Right cardiac atrium (tissue), 5 donors: ENCODE measurements at regions not wholly inside any gene's neighbourhood (a gene's known extent, or its start where the extent isn't known, plus 50 kb on each side); places are given as distances from the start of the nearest gene placed in this dataset.

Source experiments
- ATAC-seq, 2 donors: fragments of 200-7000 bp; cut with Tn5 transposase; one replicate each; pipeline versions ENCODE4 v1.8.0 to v1.9.1; 2020; ENCODE audit warnings: moderate library complexity in 2 of 2, mild to moderate bottlenecking in 1 of 2
- DNase-seq, 3 donors: peaks; one replicate each; pipeline ENCODE4 v3.0.0-alpha.2; 2020
- H3K27ac ChIP-seq: one replicate; pipeline ENCODE4 v1.5.1; 2013; ENCODE audit warnings: mild to moderate bottlenecking, low read length, control low read depth, moderate library complexity
- H3K27me3 ChIP-seq: one replicate; pipeline ENCODE4 v1.6.1; 2013; ENCODE audit not compliant: control insufficient read depth, insufficient read depth
- H3K4me1 ChIP-seq: one replicate; pipeline ENCODE4 v1.6.1; 2013; ENCODE audit warnings: low read length; ENCODE audit not compliant: control insufficient read depth, insufficient read depth
- H3K4me3 ChIP-seq: one replicate; pipeline ENCODE4 v1.5.1; 2013; ENCODE audit warnings: low read length, control low read depth
- H3K9me3 ChIP-seq: one replicate; pipeline ENCODE4 v1.6.1; 2013; ENCODE audit warnings: low read length; ENCODE audit not compliant: control insufficient read depth
- WGBS: extraction: QIAGEN DNeasy Blood & Tissue Kit; methylation state at CpG from one replicate; pipeline ENCODE4 v1.1.7; 2013; 5-methylcytosine and 5-hydroxymethylcytosine counted together
- intact Hi-C, 4 donors: fragments of 100-400 bp; cut with DNase I; formaldehyde crosslinking; loops; one replicate each; pipeline versions ENCODE4 v1.11.0 to v1.14.0; 2022 to 2023
- donor health status: healthy with polysubstance abuse.
- donor health status: DM: no; HTN: yes; CAD: no.
- donor health status: DM: no; HTN: no; CAD: no.
- donor health status: DM: no; HTN: yes; CAD: no; lungs with severe emphysema.
- donor health status: DM: yes; HTN: yes; CAD: no.

DNA sequence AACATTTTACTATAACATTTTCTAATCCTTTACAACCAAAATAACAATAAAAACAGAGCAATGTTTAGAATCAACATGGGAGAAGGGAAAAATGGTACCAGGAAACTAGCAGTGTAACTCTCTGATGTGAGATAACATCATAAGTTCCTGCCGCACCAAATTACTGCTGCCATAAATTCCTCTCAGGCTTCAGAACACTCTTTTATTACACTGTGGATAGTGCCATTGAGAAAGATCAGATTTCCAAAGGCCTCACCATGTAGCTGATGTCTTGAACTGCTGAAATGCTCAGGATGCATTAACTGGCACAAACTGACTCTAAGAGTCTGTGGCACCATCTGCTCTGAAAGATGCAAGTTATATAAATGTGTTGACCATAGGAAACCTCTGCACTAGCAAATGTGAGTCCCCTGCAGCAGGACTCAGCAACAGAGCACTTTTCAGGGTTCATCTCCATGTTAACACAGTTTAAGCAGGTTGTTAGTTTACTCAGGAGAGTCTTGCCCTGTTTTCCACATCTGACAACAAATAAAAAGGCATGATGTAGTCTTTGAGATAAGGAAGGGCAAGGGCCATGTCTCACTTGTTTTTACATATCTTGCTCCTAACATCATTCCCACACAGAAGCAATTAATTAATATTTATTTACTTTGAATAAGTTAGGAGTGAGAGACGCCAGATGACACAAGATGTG, 218.1 kb downstream of the CETN3 start:
- Histone ChIP-seq H3K4me3 (no peak overlapping the region), H3K27ac (no peak overlapping the region), H3K27me3 (no peaks in the 10 kb centered on the region), H3K4me1 (no peaks in the 10 kb centered on the region), H3K9me3 (no peaks in the 10 kb centered on the region)
- ATAC-seq: no peak
- no peak for DNase-seq
- intact Hi-C loops: no loop called here
- WGBS: 76% methylated on average over 2 of the region's 2 CpGs

DNA sequence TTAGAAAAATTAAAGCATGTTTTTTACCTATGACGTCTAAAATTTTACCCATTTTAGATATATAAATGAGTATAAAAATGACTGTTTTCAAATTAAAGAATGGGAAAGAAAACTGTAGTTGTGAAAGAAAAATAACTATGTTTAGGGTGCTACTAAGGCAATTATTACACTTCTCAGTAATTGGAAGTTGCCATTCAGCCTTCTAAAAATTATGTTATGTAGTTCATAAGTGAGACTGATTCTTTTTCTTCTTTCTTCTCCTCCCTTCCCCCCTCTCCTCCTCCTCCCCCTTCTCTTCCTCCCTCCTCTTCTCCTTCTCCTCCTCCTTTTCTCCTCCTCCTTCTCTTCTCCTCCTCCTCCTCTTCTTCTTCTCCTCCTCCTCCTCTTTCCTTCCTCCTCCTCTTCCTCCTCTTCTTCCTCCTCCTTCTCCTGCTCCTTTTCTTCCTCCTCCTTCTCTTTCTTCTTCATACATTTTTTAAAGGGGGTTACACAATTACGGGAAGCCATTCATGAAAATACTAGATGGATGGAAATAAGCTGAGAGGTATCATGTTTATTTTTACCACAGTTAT, 223.6 kb downstream of the CETN3 start:
- Histone ChIP-seq H3K27me3 (no peaks in the 10 kb centered on the region), H3K4me1 (no peaks in the 10 kb centered on the region), H3K9me3 (no peaks in the 10 kb centered on the region), H3K27ac (no peak overlapping the region), H3K4me3 (no peak overlapping the region)
- no peak for ATAC-seq
- intact Hi-C loops: loop anchor here in 1 of 4 donors (5.0 kb wide), 1 partner anchor 1459 kb away; no protein-coding TSS in a partner anchor
- DNase-seq: no peak
- 92% methylated on average over 2 of the region's 2 CpGs for WGBS

DNA sequence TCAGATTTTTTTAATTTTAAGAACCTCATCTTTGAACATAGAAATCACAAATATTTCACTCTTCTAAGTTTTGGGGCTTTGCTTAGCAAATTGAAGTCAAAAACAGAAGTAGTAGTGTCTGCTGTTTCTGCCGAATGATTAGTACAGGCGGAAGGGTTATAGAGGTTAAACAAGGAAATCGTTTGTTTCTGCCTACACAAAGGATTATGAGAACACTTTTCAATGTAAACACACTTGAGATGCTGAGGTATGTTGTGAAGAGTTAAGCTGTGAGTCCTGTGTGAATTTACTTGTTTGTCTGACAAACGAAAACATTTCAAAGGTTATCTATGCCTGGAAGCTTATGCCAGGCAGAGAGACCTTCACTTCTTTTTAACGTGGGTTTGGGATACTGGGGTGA, 224.8 kb downstream of the CETN3 start:
- Histone ChIP-seq H3K27me3 (no peaks in the 10 kb centered on the region), H3K4me1 (no peaks in the 10 kb centered on the region), H3K27ac (no peak overlapping the region), H3K9me3 (no peaks in the 10 kb centered on the region), H3K4me3 (no peak overlapping the region)
- 48% methylated on average over 5 of the region's 5 CpGs for WGBS
- ATAC-seq (no peak), DNase-seq (no peak)
- intact Hi-C loops: loop anchor here in 1 of 4 donors (5.0 kb wide), 1 partner anchor 1457 kb away; no protein-coding TSS in a partner anchor

DNA sequence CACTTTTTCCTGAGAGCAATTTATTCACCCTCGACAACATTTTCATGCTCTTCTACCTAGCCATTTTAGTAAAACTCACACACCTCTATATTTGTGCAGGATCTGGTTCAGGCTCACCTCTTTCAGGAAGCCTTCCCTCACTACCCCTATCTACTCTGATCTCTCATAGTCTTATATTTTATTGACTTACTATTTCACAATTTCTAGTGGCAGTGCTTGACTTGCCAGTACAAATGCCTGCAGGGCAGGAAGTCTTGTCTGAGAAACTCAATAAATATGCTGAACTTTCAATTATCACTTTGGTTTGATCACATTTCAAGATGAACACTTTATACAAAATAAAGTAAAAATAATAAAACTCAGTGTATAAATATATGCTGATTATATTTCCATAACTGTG, 226.8 kb downstream of the CETN3 start:
- 94% methylated on average over 1 of the region's 1 CpG for WGBS
- Histone ChIP-seq H3K4me3 (no peak overlapping the region), H3K9me3 (no peaks in the 10 kb centered on the region), H3K4me1 (no peaks in the 10 kb centered on the region), H3K27ac (no peak overlapping the region), H3K27me3 (no peaks in the 10 kb centered on the region)
- DNase-seq: no peak
- no peak for ATAC-seq
- intact Hi-C loops: no loop called here

DNA sequence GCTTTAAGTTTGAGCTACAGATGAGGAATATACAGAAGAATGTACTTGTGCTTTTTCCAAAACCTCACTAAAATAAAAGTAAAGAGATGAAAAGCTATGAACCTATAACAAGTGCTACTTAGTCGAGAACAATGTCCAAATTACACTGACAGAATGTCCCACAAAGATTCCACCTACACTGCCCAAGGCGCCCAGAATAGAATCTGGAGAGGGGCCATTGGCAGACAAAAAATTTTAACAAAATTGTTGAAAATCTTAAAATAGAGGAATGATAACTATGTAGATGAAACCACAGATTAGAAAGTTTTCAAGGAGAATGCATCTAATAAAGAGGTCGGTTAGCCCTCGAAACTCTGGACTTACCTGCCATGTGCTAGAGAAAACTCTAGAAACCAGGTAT, 235.3 kb downstream of the CETN3 start:
- Histone ChIP-seq H3K4me1 (peaks cover 2% of the 10 kb centered on the region), H3K27ac (no peak overlapping the region), H3K27me3 (no peaks in the 10 kb centered on the region), H3K9me3 (no peaks in the 10 kb centered on the region), H3K4me3 (no peak overlapping the region)
- intact Hi-C loops: no loop called here
- no peak for DNase-seq
- 92% methylated on average over 4 of the region's 4 CpGs for WGBS
- ATAC-seq: no peak

DNA sequence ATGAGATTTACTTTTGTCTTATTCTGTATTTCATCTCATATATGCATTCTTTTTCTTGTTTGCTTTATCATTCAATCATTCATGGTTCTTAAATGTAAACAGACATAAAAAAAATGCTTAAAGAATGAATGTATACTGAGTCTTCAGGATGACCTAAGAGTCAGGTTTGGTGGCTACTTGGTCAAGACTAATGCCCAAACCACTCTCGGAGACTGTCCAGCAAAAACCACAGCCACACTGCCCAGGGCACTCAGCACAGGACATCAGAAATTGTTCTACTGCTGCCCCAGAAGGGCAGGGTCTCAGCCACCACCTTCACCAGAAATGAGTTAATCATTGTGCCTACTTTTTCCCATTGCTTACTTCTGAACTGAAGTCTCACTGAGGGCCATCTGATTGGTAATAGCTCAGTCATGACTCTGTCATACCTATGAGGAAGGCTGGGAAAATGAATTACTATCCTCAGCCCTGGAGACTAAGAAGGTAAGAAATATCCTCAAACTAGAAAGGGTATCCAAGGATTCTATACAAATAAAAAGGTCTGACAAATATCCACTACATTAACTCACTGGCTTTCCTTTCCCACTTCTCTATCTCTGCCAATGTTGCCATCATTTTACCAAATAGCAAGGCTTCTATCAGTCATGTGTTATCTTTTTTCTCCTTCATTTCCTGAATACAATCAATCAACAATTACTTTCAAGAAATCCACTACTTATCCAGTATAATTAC, 236.1 kb downstream of the CETN3 start:
- Histone ChIP-seq H3K4me3 (no peak overlapping the region), H3K27ac (no peak overlapping the region), H3K27me3 (no peaks in the 10 kb centered on the region), H3K4me1 (peaks cover 2% of the 10 kb centered on the region), H3K9me3 (no peaks in the 10 kb centered on the region)
- 100% methylated on average over 1 of the region's 1 CpG for WGBS
- DNase-seq (no peak), ATAC-seq (no peak)
- intact Hi-C loops: no loop called here

DNA sequence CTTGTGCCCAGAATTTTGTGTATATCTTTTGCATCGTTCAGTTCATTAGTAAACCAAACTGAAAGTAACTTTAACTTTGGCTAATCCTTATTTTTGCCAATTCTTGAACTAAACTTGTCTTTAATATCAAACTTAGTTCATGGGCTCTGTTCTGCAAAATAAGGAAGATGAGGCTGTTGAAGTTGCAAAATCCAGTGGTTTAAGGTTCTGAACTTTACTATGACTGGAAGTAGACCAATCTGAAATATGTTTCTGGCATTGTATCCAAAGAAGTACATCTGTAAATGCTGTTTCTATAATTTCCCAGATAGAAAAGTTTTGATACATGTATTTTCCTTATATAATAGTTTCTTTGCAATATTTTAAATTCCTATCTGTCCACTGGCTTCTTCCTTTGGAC, 238.1 kb downstream of the CETN3 start:
- no peak for DNase-seq
- intact Hi-C loops: no loop called here
- no peaks in the 10 kb centered on the region for H3K9me3 ChIP-seq
- H3K27me3 ChIP-seq: no peaks in the 10 kb centered on the region
- no peak overlapping the region for H3K4me3 ChIP-seq
- no peak overlapping the region for H3K27ac ChIP-seq
- ATAC-seq: no peak
- peaks cover 2% of the 10 kb centered on the region for H3K4me1 ChIP-seq
- WGBS: 1% methylated on average over 1 of the region's 1 CpG

DNA sequence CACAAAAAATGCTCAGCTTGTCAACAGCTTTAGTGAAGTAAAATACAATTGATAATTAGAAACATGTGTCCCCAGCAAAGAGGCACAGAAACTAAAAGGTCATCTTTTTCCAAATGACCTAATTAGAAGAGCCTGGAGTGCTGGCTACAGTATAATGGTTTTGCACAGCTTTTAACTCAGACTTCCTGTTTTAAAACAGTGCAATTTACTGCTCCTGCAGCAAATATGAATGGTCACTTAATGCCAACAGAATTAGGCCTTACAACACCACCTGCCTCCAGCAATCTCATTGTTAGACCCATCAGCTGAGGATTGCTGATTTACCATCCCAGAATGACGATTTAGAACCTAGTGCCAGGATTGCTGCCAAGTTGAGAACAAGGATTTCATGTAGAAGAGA, 239.3 kb downstream of the CETN3 start:
- peak in 1 of 2 donors; percentile 56 for ATAC-seq
- Histone ChIP-seq H3K27ac (no peak overlapping the region), H3K9me3 (no peaks in the 10 kb centered on the region), H3K4me1 (peaks cover 2% of the 10 kb centered on the region), H3K27me3 (no peaks in the 10 kb centered on the region), H3K4me3 (no peak overlapping the region)
- no peak for DNase-seq
- intact Hi-C loops: no loop called here
- WGBS: 17% methylated on average over 1 of the region's 1 CpG

DNA sequence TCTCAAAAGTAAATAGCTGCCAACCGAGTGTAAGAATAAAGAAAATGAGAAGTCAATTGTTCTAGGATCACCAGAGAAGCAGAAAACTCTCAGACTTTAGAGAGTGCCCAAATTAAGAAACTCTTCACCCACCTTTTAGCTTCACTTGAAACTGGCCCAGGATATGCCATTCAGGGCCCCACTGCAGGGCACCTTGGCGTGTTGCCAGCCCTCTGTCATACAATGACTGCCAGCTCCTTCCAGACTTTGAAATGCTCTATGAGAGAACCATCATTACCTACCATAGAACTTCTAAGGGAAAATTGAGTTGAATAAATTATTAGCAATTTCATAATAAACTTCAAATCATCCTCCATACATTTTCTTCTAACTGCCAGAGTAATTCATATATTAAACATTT, 240.5 kb downstream of the CETN3 start:
- intact Hi-C loops: no loop called here
- no peaks in the 10 kb centered on the region for H3K9me3 ChIP-seq
- DNase-seq (peak; percentile 27 to 70 (median 63)), ATAC-seq (no peak)
- WGBS: 65% methylated on average over 2 of the region's 2 CpGs
- peaks cover 2% of the 10 kb centered on the region for H3K4me1 ChIP-seq
- no peak overlapping the region for H3K27ac ChIP-seq
- no peak overlapping the region for H3K4me3 ChIP-seq
- H3K27me3 ChIP-seq: no peaks in the 10 kb centered on the region

DNA sequence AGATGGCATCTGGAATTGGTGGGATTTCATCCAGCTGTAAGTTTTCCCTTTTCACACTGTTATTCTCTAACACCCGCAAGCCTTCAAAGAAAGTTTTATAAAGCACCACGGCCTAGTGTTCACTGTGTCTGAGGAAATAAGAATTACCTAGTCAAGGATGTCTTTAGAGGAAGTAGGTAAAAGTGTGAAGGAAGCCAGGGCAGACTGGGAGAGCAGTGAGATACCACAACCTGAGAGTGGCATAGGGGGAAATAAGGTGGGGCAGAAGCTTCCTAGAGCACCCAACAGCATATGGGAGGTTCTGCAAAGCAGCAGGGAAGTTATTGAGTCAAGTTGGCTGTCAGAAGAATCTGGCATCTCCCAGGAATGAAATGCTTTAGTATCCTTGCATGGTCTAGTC, 241.2 kb downstream of the CETN3 start:
- H3K4me3 ChIP-seq: no peak overlapping the region
- H3K27ac ChIP-seq: no peak overlapping the region
- peaks cover 2% of the 10 kb centered on the region for H3K4me1 ChIP-seq
- ATAC-seq (no peak), DNase-seq (no peak)
- WGBS: 94% methylated on average over 2 of the region's 2 CpGs
- no peaks in the 10 kb centered on the region for H3K27me3 ChIP-seq
- no peaks in the 10 kb centered on the region for H3K9me3 ChIP-seq
- intact Hi-C loops: no loop called here

DNA sequence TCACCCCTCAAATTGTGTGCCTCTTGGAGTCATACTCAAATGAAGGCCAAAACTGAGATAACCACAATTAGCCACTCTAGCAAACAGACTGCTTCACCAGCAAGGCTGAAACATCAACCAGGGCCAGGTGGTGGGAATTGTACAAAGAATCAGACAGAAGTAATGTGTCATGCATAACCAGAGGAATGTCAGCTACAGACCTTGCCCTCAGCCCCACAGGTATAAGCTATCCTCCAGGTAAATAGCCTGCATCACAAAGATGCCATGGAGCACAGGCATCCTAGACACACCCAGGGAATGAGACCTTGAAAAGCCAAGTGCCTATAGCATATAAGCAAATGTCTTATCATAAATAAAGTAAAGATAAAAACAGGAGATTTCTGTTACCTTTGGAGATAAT, 242.7 kb downstream of the CETN3 start:
- peaks cover 2% of the 10 kb centered on the region for H3K4me1 ChIP-seq
- H3K27me3 ChIP-seq: no peaks in the 10 kb centered on the region
- intact Hi-C loops: no loop called here
- DNase-seq (no peak), ATAC-seq (no peak)
- no peak overlapping the region for H3K4me3 ChIP-seq
- H3K9me3 ChIP-seq: no peaks in the 10 kb centered on the region
- H3K27ac ChIP-seq: no peak overlapping the region
